Fibroblast of mammary gland (primary cell): ENCODE measurements at regions not wholly inside any gene's neighbourhood (a gene's known extent, or its start where the extent isn't known, plus 50 kb on each side); places are given as distances from the start of the nearest gene placed in this dataset.
"Not testable (repeated sequence)": the region's sequence is repeated elsewhere in the genome, so short reads cannot be mapped to it uniquely, and the experiment has no call there.

Source experiments
- DNase-seq: peaks from one replicate; pipeline ENCODE4 v3.0.0-alpha.2; 2010; ENCODE audit warnings: low read depth
- H3K4me3 ChIP-seq: 2 replicates; pipeline ENCODE4 v1.5.1; 2011; ENCODE audit warnings: low read depth, mild to moderate bottlenecking, low read length, moderate library complexity; ENCODE audit not compliant: control insufficient read depth
- TF ChIP-seq, protein P1 (sequence below): conservative IDR thresholded peaks from 2 replicates; pipeline ENCODE4 v1.5.1; 2011; ENCODE audit warnings: low read depth, low read length, inconsistent platforms; ENCODE audit not compliant: control insufficient read depth, insufficient read depth

DNA sequence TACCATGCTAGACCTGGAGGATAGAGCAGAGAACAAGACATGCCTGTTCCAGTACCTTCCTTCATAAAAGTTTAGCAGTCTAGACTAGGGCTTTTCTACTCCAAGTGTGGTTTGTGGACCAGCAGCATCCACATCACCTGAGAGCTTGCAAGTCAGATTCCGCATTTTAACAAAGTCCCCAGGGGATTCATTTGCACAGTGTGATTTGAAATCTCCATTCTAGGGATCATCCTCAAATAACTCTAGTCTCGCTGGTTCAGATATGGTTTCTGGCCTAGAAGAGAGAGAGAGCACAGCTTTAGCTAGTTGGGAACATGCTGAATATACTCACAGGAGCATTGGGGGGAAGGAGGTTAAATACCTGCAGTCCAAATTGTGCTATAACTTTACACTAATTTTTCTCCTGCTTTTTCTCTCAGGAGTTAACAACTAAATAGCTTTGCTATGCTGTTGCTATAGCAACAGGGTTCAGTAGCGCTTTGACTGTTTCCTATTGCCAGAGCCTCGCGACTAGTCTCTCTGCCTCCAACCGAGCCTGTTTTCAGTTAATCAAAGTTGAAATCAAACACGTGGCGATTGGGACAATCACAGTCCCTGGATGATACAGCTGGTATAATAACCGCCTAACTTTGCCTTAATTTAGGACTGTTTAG lies 64.0 kb upstream of the RASGRF1 start:
- DNase-seq = no peak
- TF ChIP-seq, protein P1, sequence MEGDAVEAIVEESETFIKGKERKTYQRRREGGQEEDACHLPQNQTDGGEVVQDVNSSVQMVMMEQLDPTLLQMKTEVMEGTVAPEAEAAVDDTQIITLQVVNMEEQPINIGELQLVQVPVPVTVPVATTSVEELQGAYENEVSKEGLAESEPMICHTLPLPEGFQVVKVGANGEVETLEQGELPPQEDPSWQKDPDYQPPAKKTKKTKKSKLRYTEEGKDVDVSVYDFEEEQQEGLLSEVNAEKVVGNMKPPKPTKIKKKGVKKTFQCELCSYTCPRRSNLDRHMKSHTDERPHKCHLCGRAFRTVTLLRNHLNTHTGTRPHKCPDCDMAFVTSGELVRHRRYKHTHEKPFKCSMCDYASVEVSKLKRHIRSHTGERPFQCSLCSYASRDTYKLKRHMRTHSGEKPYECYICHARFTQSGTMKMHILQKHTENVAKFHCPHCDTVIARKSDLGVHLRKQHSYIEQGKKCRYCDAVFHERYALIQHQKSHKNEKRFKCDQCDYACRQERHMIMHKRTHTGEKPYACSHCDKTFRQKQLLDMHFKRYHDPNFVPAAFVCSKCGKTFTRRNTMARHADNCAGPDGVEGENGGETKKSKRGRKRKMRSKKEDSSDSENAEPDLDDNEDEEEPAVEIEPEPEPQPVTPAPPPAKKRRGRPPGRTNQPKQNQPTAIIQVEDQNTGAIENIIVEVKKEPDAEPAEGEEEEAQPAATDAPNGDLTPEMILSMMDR = no peak
- H3K4me3 ChIP-seq = no peak overlapping the region

DNA sequence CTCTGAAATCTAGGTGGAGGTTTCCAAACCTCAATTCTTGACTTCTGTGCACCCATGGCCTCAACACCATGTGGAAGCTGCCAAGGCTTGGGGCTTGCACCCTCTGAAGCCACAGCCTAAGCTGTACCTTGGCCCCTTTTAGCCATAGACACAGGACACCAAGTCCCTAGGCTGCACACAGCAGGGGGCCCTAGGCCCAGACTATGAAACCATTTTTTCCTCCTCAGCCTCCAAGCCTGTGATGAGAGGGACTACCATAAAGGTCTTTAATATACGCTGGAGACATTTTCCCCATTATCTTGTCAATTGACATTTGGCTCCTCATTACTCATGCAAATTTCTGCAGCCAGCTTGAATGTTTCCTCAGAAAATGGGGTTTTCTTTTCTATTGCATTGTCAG lies 53.7 kb upstream of the RASGRF1 start:
- not testable (repeated sequence) for DNase-seq, H3K4me3 ChIP-seq

DNA sequence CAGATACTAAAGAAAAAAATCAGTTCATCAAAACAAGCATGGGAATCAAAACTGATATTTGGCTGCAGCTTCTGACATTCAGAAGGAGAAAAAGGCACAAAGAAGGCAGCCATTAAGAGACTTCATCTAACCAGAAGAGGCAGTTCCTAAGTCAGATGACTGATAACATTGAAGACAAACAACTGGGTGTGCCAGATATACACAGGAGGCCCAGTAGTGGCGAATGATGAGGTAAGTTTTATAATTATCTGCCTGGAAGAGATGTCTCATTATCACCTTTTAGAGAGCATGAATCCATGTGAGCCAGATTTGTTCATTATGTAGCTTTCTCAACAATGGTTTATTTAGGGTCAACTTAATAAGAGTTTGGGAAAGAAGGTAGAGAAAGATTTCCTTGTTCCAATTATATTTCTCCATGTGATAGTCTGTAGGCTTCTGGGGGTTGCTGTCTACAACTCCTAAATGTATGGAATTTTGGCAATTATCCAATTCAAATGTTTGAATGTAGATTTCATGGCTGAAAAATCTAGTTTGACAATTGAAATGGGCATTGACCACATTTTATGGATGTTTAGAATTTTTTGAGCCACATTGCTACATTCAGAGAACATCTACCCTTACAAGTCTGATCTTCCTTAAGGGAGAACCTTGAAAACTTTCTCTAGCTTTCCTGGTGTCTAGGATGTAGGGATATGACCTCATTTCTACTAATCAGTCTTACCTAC lies 50.4 kb upstream of the RASGRF1 start:
- TF ChIP-seq, protein P1 = no peak
- no peak overlapping the region for H3K4me3 ChIP-seq
- DNase-seq = no peak
